Hepatocyte (in vitro differentiated cells): ENCODE measurements at regions not wholly inside any gene's neighbourhood (a gene's known extent, or its start where the extent isn't known, plus 50 kb on each side); places are given as distances from the start of the nearest gene placed in this dataset.
"Not testable (repeated sequence)": the region's sequence is repeated elsewhere in the genome, so short reads cannot be mapped to it uniquely, and the experiment has no call there.

Source experiments
- DNase-seq: peaks from one replicate; pipeline ENCODE4 v3.0.0-alpha.2; 2016; ENCODE audit warnings: low spot score
- H2AFZ ChIP-seq: fragments of 200-600 bp; sonication (generic); 2 replicates; pipeline ENCODE4 v1.6.0; 2016; ENCODE audit warnings: antibody characterized with exemption, mild to moderate bottlenecking
- H3K27ac ChIP-seq: fragments of 200-600 bp; sonication (generic); 2 replicates; pipeline ENCODE4 v1.5.1; 2016; ENCODE audit warnings: mild to moderate bottlenecking
- H3K27me3 ChIP-seq: fragments of 200-600 bp; sonication (generic); 2 replicates; pipeline ENCODE4 v1.6.1; 2016
- H3K36me3 ChIP-seq: fragments of 200-600 bp; sonication (generic); replicated peaks from 2 replicates; pipeline ENCODE4 v1.5.1; 2016; ENCODE audit warnings: low read depth; ENCODE audit not compliant: insufficient read depth
- H3K4me1 ChIP-seq: fragments of 200-600 bp; sonication (generic); 2 replicates; pipeline ENCODE4 v1.5.1; 2016; ENCODE audit warnings: mild to moderate bottlenecking, moderate library complexity; ENCODE audit not compliant: insufficient read depth
- H3K4me2 ChIP-seq: fragments of 200-600 bp; sonication (generic); 2 replicates; pipeline ENCODE4 v1.6.0; 2016
- H3K4me3 ChIP-seq: fragments of 200-600 bp; sonication (generic); 2 replicates; pipeline ENCODE4 v1.5.1; 2016; ENCODE audit warnings: mild to moderate bottlenecking
- H3K79me2 ChIP-seq: fragments of 200-600 bp; sonication (generic); 2 replicates; pipeline ENCODE4 v1.6.0; 2017; ENCODE audit warnings: mild to moderate bottlenecking
- H3K9me2 ChIP-seq: fragments of 200-600 bp; sonication (generic); replicated peaks from 2 replicates; pipeline ENCODE4 v1.6.0; 2017; ENCODE audit warnings: mild to moderate bottlenecking; ENCODE audit not compliant: insufficient read depth
- H3K9me3 ChIP-seq: fragments of 200-600 bp; sonication (generic); 2 replicates; pipeline ENCODE4 v1.5.1; 2016; ENCODE audit warnings: low read depth, mild to moderate bottlenecking
- H4K20me1 ChIP-seq: fragments of 200-600 bp; sonication (generic); 2 replicates; pipeline ENCODE4 v1.6.0; 2016; ENCODE audit warnings: mild to moderate bottlenecking; ENCODE audit not compliant: insufficient read depth, poor library complexity, severe bottlenecking
- EZH2 ChIP-seq: fragments of 200-600 bp; sonication (generic); IDR thresholded peaks from 2 replicates; pipeline ENCODE4 v1.6.1; 2016; ENCODE audit warnings: antibody characterized with exemption, mild to moderate bottlenecking, borderline replicate concordance
- EZH2phosphoT487 ChIP-seq: fragments of 200-600 bp; sonication (generic); IDR thresholded peaks from one replicate; pipeline ENCODE4 v1.6.1; 2018; ENCODE audit warnings: antibody characterized with exemption, mild to moderate bottlenecking, low read depth, moderate library complexity; ENCODE audit not compliant: unreplicated experiment, severe bottlenecking
- WGBS: methylation state at CpG from one replicate; pipeline ENCODE4 v1.1.6; 2016; ENCODE audit warnings: low lambda C conversion rate; ENCODE audit errors: missing lambda C conversion rate; 5-methylcytosine and 5-hydroxymethylcytosine counted together
- TF ChIP-seq, protein P1 (sequence below): fragments of 200-600 bp; sonication (generic); IDR thresholded peaks from 2 replicates; pipeline ENCODE4 v1.5.1; 2016; ENCODE audit warnings: antibody characterized with exemption, mild to moderate bottlenecking; ENCODE audit not compliant: poor library complexity

DNA sequence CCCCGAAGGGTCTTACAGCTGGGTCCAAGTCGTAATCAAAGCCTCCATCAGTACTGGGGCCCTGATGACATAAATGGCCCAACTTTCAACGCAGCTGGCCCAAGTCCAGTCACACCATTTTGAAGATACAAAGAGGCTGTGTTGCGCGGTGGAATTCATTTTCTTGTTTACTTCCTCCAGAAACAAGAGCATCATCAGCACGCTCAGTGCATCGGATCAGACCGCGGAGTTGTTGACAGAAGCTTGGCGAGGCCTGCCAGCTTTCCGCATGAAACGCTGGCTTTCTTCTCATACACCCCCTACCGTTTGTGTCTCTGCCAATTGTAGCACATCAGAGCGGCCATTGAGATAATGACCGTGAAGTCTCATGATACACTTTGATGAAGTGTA is 101.7 kb upstream of the SPATA31D4 start:
- H3K4me2 ChIP-seq = no peak overlapping the region
- H3K27me3 ChIP-seq = no peaks in the 10 kb centered on the region
- H4K20me1 ChIP-seq = no peaks in the 10 kb centered on the region
- no peaks in the 10 kb centered on the region for H3K9me2 ChIP-seq
- no peaks in the 10 kb centered on the region for H3K36me3 ChIP-seq
- no peak overlapping the region for H2AFZ ChIP-seq
- H3K9me3 ChIP-seq = no peaks in the 10 kb centered on the region
- H3K4me1 ChIP-seq = peaks cover 8% of the 10 kb centered on the region
- TF ChIP-seq, protein P1, sequence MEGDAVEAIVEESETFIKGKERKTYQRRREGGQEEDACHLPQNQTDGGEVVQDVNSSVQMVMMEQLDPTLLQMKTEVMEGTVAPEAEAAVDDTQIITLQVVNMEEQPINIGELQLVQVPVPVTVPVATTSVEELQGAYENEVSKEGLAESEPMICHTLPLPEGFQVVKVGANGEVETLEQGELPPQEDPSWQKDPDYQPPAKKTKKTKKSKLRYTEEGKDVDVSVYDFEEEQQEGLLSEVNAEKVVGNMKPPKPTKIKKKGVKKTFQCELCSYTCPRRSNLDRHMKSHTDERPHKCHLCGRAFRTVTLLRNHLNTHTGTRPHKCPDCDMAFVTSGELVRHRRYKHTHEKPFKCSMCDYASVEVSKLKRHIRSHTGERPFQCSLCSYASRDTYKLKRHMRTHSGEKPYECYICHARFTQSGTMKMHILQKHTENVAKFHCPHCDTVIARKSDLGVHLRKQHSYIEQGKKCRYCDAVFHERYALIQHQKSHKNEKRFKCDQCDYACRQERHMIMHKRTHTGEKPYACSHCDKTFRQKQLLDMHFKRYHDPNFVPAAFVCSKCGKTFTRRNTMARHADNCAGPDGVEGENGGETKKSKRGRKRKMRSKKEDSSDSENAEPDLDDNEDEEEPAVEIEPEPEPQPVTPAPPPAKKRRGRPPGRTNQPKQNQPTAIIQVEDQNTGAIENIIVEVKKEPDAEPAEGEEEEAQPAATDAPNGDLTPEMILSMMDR = no peak
- TF ChIP-seq EZH2phosphoT487 = no peak
- TF ChIP-seq EZH2 = no peak
- DNase-seq = peak; percentile 35
- 69% methylated on average over 15 of the region's 15 CpGs for WGBS
- no peaks in the 10 kb centered on the region for H3K79me2 ChIP-seq
- no peak overlapping the region for H3K27ac ChIP-seq
- H3K4me3 ChIP-seq = no peak overlapping the region

DNA sequence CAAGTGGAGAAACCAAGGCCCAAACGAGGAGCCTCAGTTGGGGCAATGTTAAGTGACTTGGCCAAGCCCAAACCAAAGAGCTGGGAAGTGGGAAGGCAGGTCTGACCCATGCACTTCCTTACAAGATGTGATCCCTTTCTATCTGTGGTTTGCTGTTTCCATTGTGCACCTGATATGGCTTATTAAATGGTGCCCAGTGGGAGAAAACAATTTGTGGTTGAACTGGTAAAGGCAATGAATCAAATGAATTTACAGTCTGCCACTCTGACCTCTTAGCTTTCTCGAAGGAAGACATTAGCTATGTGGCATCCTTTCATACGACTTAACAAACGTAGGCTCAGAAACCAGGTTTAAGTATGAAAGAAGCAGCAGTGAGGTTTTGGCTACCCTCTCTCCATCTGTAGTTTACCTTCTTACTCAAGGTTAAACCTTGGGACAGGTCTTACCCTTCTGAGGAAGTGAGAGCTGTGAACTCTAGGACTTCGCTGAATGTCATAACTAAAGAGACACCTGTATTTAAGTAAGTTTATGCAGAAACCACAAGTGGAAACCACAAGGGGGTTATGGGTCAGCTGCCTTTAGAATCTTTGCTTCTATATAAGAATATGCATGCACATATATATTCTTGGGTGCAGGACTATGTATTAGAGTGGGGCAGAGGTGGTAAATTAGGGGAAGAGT is 100.5 kb upstream of the SPATA31D4 start:
- H3K27me3 ChIP-seq = no peaks in the 10 kb centered on the region
- no peak overlapping the region for H3K27ac ChIP-seq
- no peaks in the 10 kb centered on the region for H4K20me1 ChIP-seq
- H3K4me3 ChIP-seq = no peak overlapping the region
- 94% methylated on average over 5 of the region's 5 CpGs for WGBS
- H3K4me2 ChIP-seq = no peak overlapping the region
- no peaks in the 10 kb centered on the region for H3K36me3 ChIP-seq
- TF ChIP-seq, protein P1 = no peak
- TF ChIP-seq EZH2phosphoT487 (no peak), EZH2 (no peak)
- H3K9me3 ChIP-seq = no peaks in the 10 kb centered on the region
- H3K4me1 ChIP-seq = peaks cover 8% of the 10 kb centered on the region
- no peaks in the 10 kb centered on the region for H3K9me2 ChIP-seq
- no peaks in the 10 kb centered on the region for H3K79me2 ChIP-seq
- H2AFZ ChIP-seq = no peak overlapping the region
- no peak for DNase-seq

DNA sequence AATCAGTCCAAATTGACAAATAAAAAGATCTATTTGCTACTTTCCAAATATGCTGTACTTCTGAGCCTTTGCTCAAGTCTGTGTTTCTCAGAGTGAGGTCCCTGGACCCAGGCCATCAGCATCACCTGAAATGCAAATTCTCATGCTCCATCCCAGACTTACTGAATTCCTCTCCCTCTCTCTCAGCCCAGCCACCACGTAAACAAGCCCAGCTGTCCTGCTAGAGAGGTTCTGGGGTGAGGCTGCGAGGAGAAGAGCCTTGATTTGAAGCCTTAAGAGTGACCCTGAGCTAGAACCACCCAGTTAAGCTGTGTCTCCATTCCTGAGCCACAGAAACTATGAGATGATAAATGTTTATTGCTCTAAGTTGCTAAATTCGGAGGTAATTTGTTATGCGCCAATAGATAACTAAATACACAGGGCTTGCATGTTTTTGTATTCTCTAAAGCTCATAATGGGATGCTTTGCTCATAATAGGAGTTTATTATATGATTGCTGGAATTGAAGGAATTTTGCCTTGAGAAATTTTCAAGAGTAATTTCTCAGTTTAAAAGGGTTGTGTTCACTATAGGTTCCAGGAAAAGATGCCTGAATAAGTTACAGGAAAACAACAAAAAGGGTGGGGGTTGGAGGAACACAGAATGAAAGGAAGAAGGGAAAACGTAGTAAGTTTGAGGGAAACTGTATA is 98.9 kb upstream of the SPATA31D4 start:
- no peak overlapping the region for H2AFZ ChIP-seq
- DNase-seq = no peak
- H3K9me3 ChIP-seq = no peaks in the 10 kb centered on the region
- no peak overlapping the region for H3K27ac ChIP-seq
- no peaks in the 10 kb centered on the region for H4K20me1 ChIP-seq
- H3K9me2 ChIP-seq = no peaks in the 10 kb centered on the region
- H3K4me1 ChIP-seq = peaks cover 8% of the 10 kb centered on the region
- no peak overlapping the region for H3K4me2 ChIP-seq
- H3K36me3 ChIP-seq = no peaks in the 10 kb centered on the region
- 51% methylated on average over 5 of the region's 5 CpGs for WGBS
- no peaks in the 10 kb centered on the region for H3K79me2 ChIP-seq
- H3K4me3 ChIP-seq = no peak overlapping the region
- H3K27me3 ChIP-seq = no peaks in the 10 kb centered on the region
- TF ChIP-seq, protein P1 = no peak
- TF ChIP-seq EZH2 (no peak), EZH2phosphoT487 (no peak)

DNA sequence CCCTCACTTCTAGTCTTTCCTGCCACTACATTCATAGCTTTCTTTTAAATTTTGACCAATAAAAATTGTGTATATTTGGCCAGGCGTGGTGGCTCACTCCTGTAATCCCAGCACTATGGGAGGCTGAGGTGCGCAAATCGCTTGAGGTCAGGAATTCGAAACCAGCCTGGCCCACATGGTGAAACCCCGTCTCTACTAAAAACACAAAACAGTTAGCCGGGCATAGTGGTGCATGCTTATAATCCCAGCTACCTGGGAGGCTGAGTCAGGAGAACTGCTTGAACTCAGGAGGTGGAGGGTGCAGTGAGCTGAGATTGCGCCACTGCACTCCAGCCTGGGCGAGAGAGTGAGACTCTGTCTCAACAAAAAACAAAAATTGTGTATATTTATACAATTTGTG is 97.8 kb upstream of the SPATA31D4 start:
- not testable (repeated sequence) for H3K36me3 ChIP-seq, DNase-seq, H3K27ac ChIP-seq, H3K27me3 ChIP-seq, H3K79me2 ChIP-seq, H3K4me1 ChIP-seq, H3K9me3 ChIP-seq, H4K20me1 ChIP-seq, H2AFZ ChIP-seq, H3K9me2 ChIP-seq, H3K4me2 ChIP-seq, H3K4me3 ChIP-seq
- WGBS = 95% methylated on average over 8 of the region's 8 CpGs
